NOMO-1 (cell line): ENCODE measurements at regions not wholly inside any gene's neighbourhood (a gene's known extent, or its start where the extent isn't known, plus 50 kb on each side); places are given as distances from the start of the nearest gene placed in this dataset.
"Not testable (repeated sequence)": the region's sequence is repeated elsewhere in the genome, so short reads cannot be mapped to it uniquely, and the experiment has no call there.

Source experiments
- DNase-seq, 2 experiments: peaks; one replicate each; lab custom pipeline; 2025; ENCODE audit not compliant: unreplicated experiment in 2 of 2; lab: John Stamatoyannopoulos, UW

GRCh38 chr7:65722361-65722792 lies 150.5 kb upstream of the VKORC1L1 start:
- DNase-seq: no peak

GRCh38 chr7:65727182-65727581 lies 145.7 kb upstream of the VKORC1L1 start:
- not testable (repeated sequence) for DNase-seq

DNA sequence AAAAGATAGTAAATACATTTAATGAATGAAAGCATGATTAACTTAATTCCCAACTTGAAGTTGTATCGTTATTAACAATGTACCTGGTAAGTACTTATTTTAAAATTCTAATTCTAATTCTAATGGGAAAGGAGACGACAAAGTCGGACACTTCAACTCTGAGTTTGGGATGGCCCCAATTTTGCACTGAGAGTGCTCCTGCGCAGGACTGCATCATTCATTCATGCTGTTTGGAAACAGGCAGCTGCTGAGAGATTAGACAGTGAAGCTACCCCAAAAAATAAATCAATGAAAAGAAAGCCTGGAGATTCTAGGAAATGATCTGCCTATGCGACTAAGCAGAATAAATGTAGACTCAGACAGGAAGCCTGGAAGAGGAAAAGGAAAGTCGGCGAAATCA lies 141.7 kb upstream of the VKORC1L1 start:
- DNase-seq: no peak

GRCh38 chr7:65731562-65732035 lies 141.3 kb upstream of the VKORC1L1 start:
- DNase-seq: no peak

- DNase-seq: no peak
These were observed 128.5 kb upstream of the VKORC1L1 start for GRCh38 chr7:65744406-65744805.

DNA sequence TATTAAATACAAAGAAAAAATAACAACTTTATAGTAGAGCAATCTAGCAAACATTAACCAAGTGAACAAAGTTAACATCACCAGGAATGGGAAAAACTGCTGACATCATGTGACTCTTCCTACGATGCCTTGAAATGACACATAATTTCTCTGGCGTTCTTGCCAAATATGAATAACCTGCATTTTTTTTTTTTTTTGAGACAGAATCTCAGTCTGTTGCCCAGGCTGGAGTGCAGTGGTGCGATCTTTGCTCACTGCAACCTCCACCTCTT lies 126.5 kb upstream of the VKORC1L1 start:
- DNase-seq: no peak

- no peak for DNase-seq
These were observed 123.8 kb upstream of the VKORC1L1 start for GRCh38 chr7:65749039-65749438.

DNA sequence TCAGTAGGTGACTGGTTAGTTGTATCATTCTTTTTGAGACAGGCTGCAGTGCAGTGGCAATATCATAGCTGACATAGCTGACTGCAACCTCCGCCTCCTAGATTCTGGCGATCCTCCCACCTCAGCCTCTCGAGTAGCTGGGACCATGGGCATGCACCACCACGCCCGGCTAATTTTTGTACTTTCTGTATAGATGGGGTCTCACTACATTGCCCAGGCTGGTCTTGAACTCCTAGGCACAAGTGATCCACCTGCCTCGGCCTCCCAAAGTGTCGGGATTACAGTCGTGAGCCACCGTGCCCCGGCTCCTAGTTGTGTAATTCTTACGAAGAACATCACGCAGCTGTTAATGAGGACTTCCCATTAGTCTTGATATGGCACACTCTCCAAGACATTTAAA lies 123.4 kb upstream of the VKORC1L1 start:
- DNase-seq: no peak

GRCh38 chr7:65750511-65751344 lies 122.1 kb upstream of the VKORC1L1 start:
- peak; percentile 89 to 95 for DNase-seq

DNA sequence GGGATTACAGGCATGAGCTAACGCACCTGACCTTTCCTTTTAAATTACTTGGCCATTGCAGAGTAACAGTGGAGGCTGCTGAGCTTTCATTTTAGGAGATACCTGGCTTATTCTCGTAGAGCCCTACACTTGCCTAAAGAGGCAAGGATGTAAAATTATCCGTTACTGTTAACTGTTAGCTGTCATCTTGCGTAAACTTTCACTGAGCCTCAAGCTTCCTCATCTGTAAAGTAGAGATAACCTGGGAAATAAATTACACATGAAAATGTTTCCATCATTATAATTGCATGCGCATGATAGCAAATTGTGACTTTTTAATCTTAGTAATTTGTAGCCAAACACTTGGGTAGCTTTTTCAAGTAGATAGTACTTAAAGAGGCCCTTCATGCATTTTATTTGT lies 118.8 kb upstream of the VKORC1L1 start:
- peak; percentile 12 to 23 for DNase-seq

- not testable (repeated sequence) for DNase-seq
These were observed 113.9 kb upstream of the VKORC1L1 start for GRCh38 chr7:65758991-65759390.

GRCh38 chr7:65762712-65763111 lies 110.2 kb upstream of the VKORC1L1 start:
- not testable (repeated sequence) for DNase-seq

GRCh38 chr7:65763114-65763513 lies 109.8 kb upstream of the VKORC1L1 start:
- DNase-seq: not testable (repeated sequence)

DNA sequence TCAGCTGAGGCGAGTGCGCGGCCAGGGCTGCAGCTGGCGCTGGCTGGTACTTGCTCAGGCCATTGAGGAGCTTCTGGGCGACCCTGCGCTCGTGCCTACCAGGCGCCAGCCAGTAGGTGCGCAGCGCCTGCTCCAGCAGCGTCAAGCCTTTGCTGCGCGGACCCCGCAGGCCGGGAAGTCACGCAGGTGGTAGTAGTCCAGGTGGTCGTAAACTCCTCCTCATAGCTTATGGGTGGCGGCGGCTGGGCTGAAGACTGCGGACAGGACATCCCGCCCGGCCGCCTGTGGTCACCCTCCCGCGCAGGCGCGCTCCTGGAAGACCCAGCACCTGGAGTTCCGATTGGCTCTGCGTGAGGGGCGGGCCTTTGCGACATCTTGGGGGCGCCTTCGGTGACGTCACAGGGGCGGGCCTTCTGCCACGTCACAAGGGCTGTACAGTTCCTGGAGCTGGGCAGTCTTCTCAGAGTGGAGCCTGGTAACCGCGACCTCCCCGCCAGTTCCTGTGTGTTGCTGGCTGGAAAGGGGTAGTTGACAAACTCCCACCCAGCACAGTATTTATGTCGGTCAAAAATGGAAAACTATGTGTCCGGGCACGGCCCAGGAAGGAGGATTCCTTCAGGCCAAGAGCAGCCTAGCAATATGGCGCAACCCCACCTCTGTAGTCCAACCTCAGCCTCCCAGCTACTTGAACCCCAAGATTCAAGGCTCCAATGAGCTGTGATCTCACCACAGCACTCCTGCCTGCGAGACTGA lies 102.2 kb upstream of the VKORC1L1 start:
- peak; percentile 73 to 83 for DNase-seq

DNA sequence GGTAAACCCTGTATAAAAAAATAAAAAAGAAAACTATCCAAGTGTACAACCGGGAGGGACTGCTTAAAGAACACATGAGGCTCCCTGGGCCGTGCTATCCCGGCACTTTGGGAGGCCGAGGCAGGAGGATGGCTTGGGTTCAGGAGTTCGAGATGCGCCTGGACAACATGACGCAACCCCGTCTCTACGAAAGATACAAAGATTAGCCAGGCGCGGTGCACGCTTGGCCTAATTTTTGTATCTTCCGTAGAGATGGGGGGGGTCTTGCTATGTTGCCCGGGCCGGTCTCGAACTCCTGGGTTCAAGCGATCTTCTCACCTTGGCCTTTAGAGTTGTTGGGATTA lies 101.7 kb upstream of the VKORC1L1 start:
- not testable (repeated sequence) for DNase-seq

DNA sequence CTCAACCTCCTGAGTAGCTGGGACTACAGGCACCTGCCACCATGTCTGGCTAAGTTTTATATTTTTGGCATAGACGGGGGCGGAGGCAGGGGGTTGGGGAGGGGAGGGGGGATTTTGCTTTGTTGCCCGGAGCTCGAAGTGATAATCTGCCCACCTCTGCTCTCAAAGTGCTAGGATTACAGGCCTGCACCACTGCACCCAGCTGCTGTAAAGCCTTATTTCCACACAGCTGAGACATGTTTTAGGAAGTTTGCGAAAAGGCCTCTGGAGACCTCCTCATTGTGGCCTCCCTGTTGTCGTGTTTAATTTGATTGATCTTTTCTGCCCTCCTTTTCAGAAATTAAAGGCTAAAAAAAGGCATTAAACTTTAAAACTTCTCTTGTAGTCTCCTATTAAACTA lies 96.2 kb upstream of the VKORC1L1 start:
- DNase-seq: not testable (repeated sequence)

- DNase-seq: not testable (repeated sequence)
These were observed 82.9 kb upstream of the VKORC1L1 start for GRCh38 chr7:65789943-65790342.

- DNase-seq: not testable (repeated sequence)
These were observed 81.1 kb upstream of the VKORC1L1 start for GRCh38 chr7:65791788-65792187.

GRCh38 chr7:65792726-65793125 lies 80.1 kb upstream of the VKORC1L1 start:
- not testable (repeated sequence) for DNase-seq

DNA sequence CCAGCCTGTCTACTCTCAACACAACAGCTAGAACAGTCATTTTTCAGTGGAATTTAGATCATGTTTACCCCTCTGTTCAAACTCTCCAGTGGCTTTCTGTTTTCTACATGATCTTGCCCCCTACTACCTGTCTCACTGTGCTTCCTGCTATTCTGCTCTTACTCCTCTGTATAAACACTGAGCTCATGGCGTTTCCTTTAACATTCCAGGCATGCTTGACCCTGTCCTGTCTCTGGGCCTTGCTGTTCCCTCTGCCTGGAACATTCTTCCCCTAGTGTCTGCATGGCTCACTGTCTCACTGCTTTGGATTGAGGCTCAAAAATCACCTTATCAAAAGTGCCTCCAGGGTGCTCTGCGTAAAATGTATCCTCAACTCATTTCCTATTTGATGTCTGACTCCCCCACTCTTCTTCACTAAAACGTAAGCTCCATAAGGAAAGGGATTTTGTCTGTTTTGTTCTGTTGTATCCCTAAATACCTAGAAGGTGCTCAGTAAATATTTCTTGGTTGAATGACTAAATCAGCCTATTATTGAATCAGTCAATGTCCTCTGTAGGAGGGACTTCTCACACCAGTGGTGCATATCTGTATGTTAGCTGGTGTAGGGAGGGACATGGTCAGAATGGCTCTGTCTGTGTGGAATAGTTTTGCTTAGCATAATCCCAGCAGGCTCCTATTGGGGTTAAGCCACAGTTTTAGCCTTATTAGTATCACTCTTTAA lies 78.0 kb upstream of the VKORC1L1 start:
- not testable (repeated sequence) for DNase-seq

DNA sequence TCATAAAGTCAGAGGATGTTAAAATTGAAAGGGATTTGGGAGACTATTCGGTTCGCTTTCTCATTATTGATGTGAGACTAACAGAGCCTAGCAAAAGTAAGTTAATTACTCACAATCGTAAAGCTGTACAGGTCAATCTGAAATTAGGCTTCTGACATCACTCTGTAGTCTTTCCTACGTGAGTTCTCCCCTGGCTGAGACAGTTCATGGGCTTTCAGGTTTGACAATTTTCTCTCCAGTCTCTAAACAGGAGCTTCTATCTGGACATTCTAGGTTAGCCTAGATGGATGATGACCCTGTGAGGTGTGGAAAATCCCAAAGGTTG lies 77.5 kb upstream of the VKORC1L1 start:
- not testable (repeated sequence) for DNase-seq

GRCh38 chr7:65796205-65796604 lies 76.7 kb upstream of the VKORC1L1 start:
- DNase-seq: no peak
